H1 (cell line): ENCODE measurements at regions not wholly inside any gene's neighbourhood (a gene's known extent, or its start where the extent isn't known, plus 50 kb on each side); places are given as distances from the start of the nearest gene placed in this dataset.

Experiments
- CBX5 ChIP-seq: fragments of 300-800, 300-1000 bp; sonication (generic); IDR thresholded peaks from 2 replicates; pipeline ENCODE4 v1.7.1; 2016; ENCODE audit warnings: antibody characterized with exemption, low read length, low read depth
- POLR2A ChIP-seq, 2 experiments: IDR thresholded peaks; 1 replicate in 1 of 2; 2 replicates in 1 of 2; pipeline ENCODE4 v1.6.1; 2011; ENCODE audit warnings: low read depth in 2 of 2, low read length in 2 of 2, mild to moderate bottlenecking in 2 of 2; ENCODE audit errors: control extremely low read depth in 1 of 2
- POU5F1 ChIP-seq: IDR thresholded peaks from 2 replicates; pipeline ENCODE4 v1.6.1; 2011; ENCODE audit warnings: low read depth, mild to moderate bottlenecking, low read length, moderate library complexity
- TEAD4 ChIP-seq: IDR thresholded peaks from 2 replicates; pipeline ENCODE4 v1.6.1; 2012; ENCODE audit warnings: low read depth, low read length, inconsistent platforms, mixed read lengths
- ZNF274 ChIP-seq: IDR thresholded peaks from 2 replicates; pipeline ENCODE4 v1.7.0; 2012; ENCODE audit warnings: low read length, borderline replicate concordance; ENCODE audit errors: extremely low read depth
- TF ChIP-seq, protein P1 (sequence below): IDR thresholded peaks from 2 replicates; pipeline ENCODE4 v1.6.1; 2012; ENCODE audit warnings: inconsistent platforms
- TF ChIP-seq, protein P2 (sequence below), 3 experiments: IDR thresholded peaks; 1 replicate in 2 of 3; 2 replicates in 1 of 3; pipeline versions ENCODE4 v1.5.1 to v1.6.1; 2011; ENCODE audit warnings: low read length in 3 of 3, mild to moderate bottlenecking in 3 of 3, inconsistent platforms in 2 of 3, low read depth in 1 of 3, moderate library complexity in 1 of 3; ENCODE audit not compliant: insufficient read depth in 1 of 3; ENCODE audit errors: control extremely low read depth in 1 of 3

DNA sequence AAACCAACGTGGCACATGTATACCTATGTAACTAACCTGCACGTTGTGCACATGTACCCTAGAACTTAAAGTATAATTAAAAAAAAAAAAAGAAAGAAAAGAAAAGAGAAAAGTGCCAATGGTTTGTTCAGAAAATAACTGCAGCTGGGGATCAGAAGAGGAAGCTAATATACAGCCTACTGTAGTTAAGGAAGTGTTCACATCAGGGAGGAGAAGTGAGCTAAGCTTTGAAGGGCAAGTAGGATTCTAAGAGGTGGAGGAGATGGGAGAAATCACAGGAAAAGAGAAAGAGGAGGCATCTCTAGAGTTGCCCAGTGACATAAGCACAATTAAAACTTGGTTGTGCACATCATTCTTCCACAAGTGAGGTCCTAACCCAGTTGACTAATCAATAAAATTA lies 214.4 kb upstream of the DTNBP1 start:
- TF ChIP-seq, protein P1, sequence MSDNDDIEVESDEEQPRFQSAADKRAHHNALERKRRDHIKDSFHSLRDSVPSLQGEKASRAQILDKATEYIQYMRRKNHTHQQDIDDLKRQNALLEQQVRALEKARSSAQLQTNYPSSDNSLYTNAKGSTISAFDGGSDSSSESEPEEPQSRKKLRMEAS, result no peak
- TF ChIP-seq TEAD4 (no peak), POU5F1 (no peak), ZNF274 (no peak), CBX5 (no peak), POLR2A (IDR thresholded peaks at IDR 0.05; ENCODE audit: control extremely low read depth in 1 of 2, low read depth in 2 of 2, low read length in 2 of 2) (no peak)
- TF ChIP-seq, protein P2, sequence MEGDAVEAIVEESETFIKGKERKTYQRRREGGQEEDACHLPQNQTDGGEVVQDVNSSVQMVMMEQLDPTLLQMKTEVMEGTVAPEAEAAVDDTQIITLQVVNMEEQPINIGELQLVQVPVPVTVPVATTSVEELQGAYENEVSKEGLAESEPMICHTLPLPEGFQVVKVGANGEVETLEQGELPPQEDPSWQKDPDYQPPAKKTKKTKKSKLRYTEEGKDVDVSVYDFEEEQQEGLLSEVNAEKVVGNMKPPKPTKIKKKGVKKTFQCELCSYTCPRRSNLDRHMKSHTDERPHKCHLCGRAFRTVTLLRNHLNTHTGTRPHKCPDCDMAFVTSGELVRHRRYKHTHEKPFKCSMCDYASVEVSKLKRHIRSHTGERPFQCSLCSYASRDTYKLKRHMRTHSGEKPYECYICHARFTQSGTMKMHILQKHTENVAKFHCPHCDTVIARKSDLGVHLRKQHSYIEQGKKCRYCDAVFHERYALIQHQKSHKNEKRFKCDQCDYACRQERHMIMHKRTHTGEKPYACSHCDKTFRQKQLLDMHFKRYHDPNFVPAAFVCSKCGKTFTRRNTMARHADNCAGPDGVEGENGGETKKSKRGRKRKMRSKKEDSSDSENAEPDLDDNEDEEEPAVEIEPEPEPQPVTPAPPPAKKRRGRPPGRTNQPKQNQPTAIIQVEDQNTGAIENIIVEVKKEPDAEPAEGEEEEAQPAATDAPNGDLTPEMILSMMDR (IDR thresholded peaks at IDR 0.05; ENCODE audit: control extremely low read depth in 1 of 3, insufficient read depth in 1 of 3, low read depth in 1 of 3, low read length in 3 of 3), result no peak
